IPS-15b (cell line): ENCODE measurements at regions not wholly inside any gene's neighbourhood (a gene's known extent, or its start where the extent isn't known, plus 50 kb on each side); places are given as distances from the start of the nearest gene placed in this dataset.
"Not testable (repeated sequence)": the region's sequence is repeated elsewhere in the genome, so short reads cannot be mapped to it uniquely, and the experiment has no call there.

Experiments used
- H3K27me3 ChIP-seq: one replicate; pipeline ENCODE4 v1.6.1; 2013; ENCODE audit warnings: low read length; ENCODE audit not compliant: control insufficient read depth, insufficient read depth
- H3K36me3 ChIP-seq: one replicate; pipeline ENCODE4 v1.6.1; 2013; ENCODE audit warnings: low read length; ENCODE audit not compliant: control insufficient read depth, insufficient read depth
- H3K4me1 ChIP-seq: one replicate; pipeline ENCODE4 v1.6.1; 2013; ENCODE audit warnings: mild to moderate bottlenecking, low read length; ENCODE audit not compliant: control insufficient read depth, insufficient read depth
- H3K4me3 ChIP-seq: one replicate; pipeline ENCODE4 v1.5.1; 2013; ENCODE audit warnings: low read depth, low read length
- H3K9ac ChIP-seq: one replicate; pipeline ENCODE4 v1.6.1; 2013; ENCODE audit warnings: low read depth, mild to moderate bottlenecking, low read length
- H3K9me3 ChIP-seq: one replicate; pipeline ENCODE4 v1.6.1; 2013; ENCODE audit warnings: mild to moderate bottlenecking, low read length; ENCODE audit not compliant: control insufficient read depth, insufficient read depth

DNA sequence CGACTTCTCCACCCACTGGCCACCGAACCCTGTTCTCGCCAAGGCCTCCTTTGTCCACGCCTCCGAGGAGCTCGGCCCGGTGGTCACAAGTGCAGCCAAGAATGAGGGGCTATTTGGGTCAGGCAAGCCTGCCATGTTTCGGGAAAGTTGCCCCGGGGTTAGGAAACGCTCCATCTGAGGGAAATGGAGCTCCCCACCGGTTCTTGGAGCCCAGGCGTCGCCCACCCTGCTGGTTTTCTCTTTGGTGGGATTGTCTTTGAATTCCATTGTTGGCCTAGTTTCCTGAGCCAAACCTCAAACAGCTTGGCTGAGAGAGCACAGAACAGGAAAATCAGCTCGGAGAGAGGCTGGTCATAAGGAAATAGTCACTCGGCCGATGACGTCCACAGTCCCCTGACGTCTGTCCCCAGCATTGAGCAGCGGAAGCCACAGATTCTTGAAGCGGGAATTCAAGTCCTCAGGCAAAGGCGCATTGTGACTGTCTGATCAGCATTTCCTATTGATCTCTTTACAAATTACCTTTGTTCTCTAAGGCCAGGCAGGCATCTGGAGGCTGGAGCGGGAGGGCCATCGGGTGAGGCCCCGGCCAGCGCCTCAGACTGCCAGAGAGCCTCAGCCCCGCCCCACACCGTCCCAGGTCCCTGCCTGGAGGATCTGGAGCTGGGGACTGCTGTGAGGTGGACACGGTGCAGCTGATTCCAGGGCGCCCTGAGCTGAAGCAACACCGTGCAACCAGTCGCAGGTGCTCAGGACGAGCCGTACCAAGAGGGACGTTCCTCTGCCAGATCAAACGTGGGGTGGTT lies 138.6 kb downstream of the DLL1 start:
- Histone ChIP-seq H3K9ac (no peak overlapping the region), H3K36me3 (no peaks in the 10 kb centered on the region), H3K4me1 (no peaks in the 10 kb centered on the region), H3K4me3 (no peak overlapping the region), H3K27me3 (no peaks in the 10 kb centered on the region), H3K9me3 (no peaks in the 10 kb centered on the region)

DNA sequence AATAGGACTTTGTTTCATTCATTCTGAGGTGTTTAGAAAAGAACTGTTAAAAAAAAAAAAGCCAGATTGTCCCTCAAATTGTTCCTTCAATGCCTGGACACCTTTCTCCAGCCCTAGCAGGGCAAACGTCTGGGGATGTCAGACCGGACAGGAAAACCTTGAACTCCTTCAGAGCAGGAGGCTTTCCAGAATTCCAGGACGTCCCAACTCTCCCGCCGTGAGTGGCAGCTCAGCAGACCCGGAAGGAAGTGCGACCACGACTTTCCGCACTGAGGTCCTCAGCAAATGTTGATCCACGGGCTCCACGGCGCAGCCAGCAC lies 139.1 kb downstream of the DLL1 start:
- no peaks in the 10 kb centered on the region for H3K9me3 ChIP-seq
- no peaks in the 10 kb centered on the region for H3K27me3 ChIP-seq
- H3K4me1 ChIP-seq: no peaks in the 10 kb centered on the region
- no peak overlapping the region for H3K4me3 ChIP-seq
- H3K9ac ChIP-seq: no peak overlapping the region
- no peaks in the 10 kb centered on the region for H3K36me3 ChIP-seq

DNA sequence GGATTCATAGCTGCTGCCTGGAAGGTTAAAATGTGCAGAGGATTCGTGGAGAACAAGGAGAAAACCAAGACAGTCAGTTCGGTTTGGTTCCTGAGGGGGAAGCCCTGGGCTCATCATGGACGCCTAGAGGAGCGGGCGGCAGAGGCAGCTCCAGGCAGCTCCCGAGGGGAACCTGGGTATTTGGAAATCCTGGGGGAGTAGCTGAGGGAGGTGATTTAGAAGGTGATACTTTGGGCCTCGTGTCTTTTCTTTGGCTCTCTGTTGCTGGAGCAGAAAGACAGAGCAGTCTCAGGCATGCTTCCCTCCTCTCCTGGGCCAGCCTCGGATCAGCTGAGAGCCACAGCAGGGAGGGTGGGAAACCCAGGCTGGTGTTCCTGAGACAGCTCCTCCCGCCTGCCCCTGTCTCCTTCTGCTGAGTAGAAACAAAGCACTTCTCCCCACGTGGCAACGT lies 139.5 kb downstream of the DLL1 start:
- H3K4me3 ChIP-seq: no peak overlapping the region
- H3K27me3 ChIP-seq: no peaks in the 10 kb centered on the region
- no peaks in the 10 kb centered on the region for H3K4me1 ChIP-seq
- H3K9ac ChIP-seq: no peak overlapping the region
- H3K9me3 ChIP-seq: no peaks in the 10 kb centered on the region
- H3K36me3 ChIP-seq: no peaks in the 10 kb centered on the region

DNA sequence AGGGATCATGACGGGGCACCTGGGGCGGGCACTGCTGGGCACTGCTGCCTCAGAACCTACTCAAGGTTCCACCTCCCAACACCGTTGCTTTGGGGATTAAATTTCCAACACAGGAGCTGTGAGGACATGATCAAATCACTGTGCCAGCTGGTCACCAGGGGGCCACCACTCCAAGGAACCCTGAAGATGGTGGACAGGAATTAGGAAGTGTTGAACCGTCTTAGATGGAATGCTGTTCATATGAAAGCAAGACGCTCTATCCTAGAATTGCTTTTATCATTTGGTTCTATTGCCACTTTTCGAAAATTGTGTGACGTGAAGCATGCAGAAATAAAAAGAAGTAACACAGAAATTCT lies 140.3 kb downstream of the DLL1 start:
- H3K9me3 ChIP-seq: no peaks in the 10 kb centered on the region
- H3K4me3 ChIP-seq: no peak overlapping the region
- no peaks in the 10 kb centered on the region for H3K4me1 ChIP-seq
- H3K27me3 ChIP-seq: no peaks in the 10 kb centered on the region
- no peak overlapping the region for H3K9ac ChIP-seq
- H3K36me3 ChIP-seq: no peaks in the 10 kb centered on the region

DNA sequence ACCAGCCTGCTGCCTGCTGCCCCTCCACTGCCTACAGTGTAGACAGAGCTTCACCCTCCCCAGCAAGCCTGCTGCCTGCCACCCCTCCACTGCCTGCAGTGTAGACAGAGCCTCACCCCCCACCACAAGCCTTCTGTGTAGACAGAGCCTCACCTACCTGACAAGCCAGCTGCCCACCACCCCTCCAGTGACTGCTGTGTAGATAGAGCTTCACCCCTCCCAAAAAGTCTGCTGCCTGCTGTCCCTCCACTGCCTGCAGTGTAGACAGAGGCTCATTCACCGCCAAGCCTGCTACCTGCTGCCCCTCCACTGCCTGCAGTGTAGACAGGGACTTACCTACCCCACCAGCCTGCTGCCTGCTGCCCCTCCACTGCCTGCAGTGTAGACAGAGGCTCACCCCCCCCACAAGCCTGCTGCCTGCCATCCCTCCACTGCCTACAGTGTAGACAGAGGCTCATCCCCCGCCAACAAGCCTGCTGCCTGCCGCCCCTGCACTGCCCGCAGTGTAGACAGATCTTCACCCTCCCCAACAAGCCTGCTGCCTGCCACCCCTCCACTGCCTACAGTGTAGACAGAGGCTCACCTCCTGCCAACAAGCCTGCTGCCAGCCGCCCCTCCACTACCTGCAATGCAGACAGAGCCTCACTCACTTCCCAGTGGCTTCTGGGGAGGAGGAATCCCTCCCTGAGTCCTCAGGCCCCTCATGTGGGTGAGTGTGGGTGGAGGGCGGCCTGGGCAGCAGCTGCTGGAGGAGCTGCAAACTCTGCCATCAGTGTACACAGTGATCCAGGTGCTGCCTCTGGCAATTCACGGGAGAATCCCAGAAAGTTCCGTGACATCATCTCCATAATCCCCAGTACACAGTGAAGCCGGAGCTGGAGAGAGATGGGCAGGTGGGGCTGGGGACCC lies 140.9 kb downstream of the DLL1 start:
- no peaks in the 10 kb centered on the region for H3K36me3 ChIP-seq
- no peak overlapping the region for H3K4me3 ChIP-seq
- H3K27me3 ChIP-seq: no peaks in the 10 kb centered on the region
- no peak overlapping the region for H3K9ac ChIP-seq
- H3K9me3 ChIP-seq: no peaks in the 10 kb centered on the region
- no peaks in the 10 kb centered on the region for H3K4me1 ChIP-seq

DNA sequence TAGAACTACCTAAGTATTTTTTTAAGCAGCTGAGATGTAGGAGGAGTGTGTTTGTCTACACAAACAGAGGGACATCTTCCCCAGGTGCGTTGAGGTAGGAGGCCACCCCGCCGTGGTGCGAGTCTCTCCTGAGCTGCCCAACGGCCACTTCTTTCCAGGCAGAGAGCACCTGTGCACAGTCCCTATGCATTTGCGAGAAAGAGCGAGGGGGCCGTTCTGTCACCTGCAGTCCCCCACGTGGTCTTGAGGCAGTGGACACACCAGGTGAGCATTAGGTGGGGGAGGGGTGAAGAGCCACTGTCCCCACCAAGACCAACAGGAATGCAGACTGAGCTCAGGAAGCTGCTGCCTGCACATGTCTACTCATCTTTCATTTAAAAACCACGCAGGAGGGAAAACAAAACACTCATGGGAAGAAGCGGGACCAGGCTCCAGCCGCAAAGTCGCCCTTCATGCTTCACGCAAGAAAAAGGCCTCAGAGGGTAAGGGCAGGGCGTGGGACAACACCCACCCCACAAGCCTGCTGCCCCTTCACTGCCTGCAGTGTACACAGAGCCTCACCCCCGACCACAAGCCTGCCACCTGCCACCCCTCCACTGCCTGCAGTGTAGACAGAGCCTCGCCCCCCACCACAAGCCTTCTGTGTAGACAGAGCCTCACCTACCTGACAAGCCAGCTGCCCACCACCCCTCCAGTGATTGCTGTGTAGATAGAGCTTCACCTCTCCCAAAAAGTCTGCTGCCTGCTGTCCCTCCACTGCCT lies 142.0 kb downstream of the DLL1 start:
- Histone ChIP-seq H3K4me1 (no peaks in the 10 kb centered on the region), H3K9ac (no peak overlapping the region), H3K4me3 (no peak overlapping the region), H3K9me3 (no peaks in the 10 kb centered on the region), H3K27me3 (no peaks in the 10 kb centered on the region), H3K36me3 (no peaks in the 10 kb centered on the region)

DNA sequence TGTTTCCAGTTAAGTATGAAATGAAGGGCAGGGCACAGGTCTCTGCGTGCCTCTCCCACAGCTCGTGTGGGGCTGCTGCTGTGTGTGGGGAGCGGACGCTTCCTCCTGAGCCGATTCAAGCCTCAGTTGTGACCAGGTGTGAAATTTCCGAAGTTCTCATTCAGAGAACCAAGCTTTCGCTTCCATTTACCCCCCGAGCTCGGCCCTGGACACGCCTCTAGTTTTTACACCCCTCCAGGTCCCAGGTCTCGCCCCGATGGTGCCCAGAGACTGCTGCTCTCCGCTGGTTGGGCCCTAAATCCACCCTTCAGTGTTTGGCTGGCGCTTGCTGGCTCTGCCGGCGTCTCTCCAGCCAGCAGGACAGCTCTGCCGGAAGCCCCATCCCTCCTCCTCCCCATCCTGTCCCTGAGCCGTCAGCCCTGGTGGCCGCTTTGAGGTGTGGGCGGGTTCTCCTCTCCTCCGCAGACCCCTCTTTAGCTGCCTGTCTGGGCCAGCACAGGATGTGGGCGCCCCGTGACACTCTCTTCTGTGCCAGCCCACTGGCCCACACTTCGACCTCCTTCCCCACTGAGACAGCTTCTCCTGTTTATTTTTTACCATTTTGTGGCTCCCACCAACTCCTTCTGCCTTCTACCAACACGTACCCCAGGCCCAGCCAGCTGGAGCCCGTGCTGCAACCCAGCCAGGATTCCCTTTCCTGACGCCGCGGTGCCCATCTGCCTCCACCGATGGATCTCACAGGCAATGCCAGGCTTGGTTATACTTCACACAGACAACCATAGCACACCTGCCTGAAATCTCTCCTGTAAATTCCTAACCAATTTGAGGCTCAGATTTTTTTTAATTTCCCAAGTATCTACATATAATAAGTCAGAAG lies 142.8 kb downstream of the DLL1 start:
- no peaks in the 10 kb centered on the region for H3K4me1 ChIP-seq
- no peaks in the 10 kb centered on the region for H3K27me3 ChIP-seq
- no peak overlapping the region for H3K9ac ChIP-seq
- H3K9me3 ChIP-seq: no peaks in the 10 kb centered on the region
- no peaks in the 10 kb centered on the region for H3K36me3 ChIP-seq
- H3K4me3 ChIP-seq: no peak overlapping the region

DNA sequence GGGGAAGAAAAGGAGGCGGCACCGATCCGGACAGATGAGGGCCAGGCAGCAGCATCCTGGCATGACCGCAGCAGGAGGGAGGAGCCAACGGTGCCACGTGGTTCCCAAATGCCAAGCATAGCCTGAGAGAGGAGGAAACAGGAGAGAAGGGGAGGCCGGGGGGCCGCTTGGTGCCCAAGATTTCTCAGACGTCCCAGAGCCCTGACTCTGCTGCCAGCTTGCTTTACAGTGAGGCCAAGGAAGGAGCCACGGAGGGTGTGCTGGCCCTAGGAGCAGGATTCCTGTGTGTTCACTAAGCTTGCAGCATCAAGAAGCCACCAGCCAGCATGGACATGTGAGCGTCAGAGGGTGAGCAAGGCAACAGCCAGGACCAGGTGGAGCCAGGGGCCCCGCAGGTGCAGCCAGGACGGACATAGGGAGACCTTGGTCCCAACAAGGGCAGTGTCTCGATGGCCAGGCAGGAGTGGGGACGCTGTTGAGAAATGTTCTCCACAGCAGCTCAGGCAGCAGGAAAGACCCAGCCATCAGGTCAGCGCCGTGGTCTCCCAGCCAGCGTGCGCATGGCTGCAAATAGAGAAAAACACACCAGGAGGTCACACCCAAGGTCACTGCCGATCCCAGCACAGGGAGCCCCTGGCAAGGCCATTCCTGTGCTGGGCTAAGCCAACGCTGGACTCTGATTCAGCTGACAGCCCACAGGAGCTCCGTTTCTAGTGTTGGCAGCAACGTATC lies 143.7 kb downstream of the DLL1 start:
- Histone ChIP-seq H3K4me1 (no peaks in the 10 kb centered on the region), H3K9ac (no peak overlapping the region), H3K4me3 (no peak overlapping the region), H3K36me3 (no peaks in the 10 kb centered on the region), H3K9me3 (no peaks in the 10 kb centered on the region), H3K27me3 (no peaks in the 10 kb centered on the region)

DNA sequence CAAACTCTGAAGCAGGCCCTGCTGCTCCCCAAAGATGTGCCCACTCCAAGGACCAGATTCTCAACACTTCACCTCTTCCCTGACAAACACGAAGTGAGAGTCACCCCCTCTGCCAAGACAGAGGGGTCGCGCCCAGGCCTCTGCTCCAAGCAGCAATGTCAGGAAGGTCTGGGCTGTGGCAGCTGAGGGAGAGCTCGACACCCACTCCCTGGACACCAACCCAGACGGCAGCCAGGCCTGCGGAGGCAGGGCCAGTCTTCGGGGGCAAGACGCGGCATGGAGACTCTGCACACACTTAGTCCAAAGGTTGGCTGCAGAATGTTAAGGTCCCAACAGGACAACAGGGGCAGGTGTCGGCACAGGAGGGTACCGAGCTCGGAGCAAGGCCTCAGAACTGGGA lies 144.2 kb downstream of the DLL1 start:
- Histone ChIP-seq H3K9me3 (no peaks in the 10 kb centered on the region), H3K4me1 (no peaks in the 10 kb centered on the region), H3K4me3 (no peak overlapping the region), H3K36me3 (no peaks in the 10 kb centered on the region), H3K27me3 (no peaks in the 10 kb centered on the region), H3K9ac (no peak overlapping the region)

DNA sequence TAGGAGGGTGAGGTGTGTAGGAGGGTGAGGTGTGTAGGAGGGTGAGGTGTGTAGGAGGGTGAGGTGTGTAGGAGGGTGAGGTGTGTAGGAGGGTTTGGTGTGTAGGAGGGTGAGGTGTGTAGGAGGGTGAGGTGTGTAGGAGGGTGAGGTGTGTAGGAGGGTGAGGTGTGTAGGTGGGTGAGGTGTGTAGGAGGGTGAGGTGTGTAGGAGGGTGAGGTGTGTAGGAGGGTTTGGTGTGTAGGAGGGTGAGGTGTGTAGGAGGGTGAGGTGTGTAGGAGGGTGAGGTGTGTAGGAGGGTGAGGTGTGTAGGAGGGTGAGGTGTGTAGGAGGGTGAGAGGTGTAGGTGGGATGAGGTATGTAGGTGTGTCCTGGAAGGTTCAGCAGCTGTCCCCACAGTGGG lies 144.7 kb downstream of the DLL1 start:
- H3K4me3 ChIP-seq, H3K36me3 ChIP-seq, H3K9me3 ChIP-seq, H3K4me1 ChIP-seq, H3K9ac ChIP-seq, H3K27me3 ChIP-seq: not testable (repeated sequence)
